GM18858 (cell line): ENCODE measurements at regions not wholly inside any gene's neighbourhood (a gene's known extent, or its start where the extent isn't known, plus 50 kb on each side); places are given as distances from the start of the nearest gene placed in this dataset.
A peak's percentile ranks its signal among the peaks of the same experiment; 100 is the strongest.
"Not testable (repeated sequence)": the region's sequence is repeated elsewhere in the genome, so short reads cannot be mapped to it uniquely, and the experiment has no call there.

ENCODE experiments used
- ATAC-seq: cut with Tn5 transposase; IDR thresholded peaks from one replicate; pipeline ENCODE4 v1.9.1; 2021; ENCODE audit not compliant: unreplicated experiment

GRCh38 chr6:126664271-126664670 is 324.4 kb downstream of the CENPW start:
- no peak for ATAC-seq

- ATAC-seq = no peak
Measured at GRCh38 chr6:126665551-126665950, 325.6 kb downstream of the CENPW start.

GRCh38 chr6:126667071-126667470 is 327.2 kb downstream of the CENPW start:
- no peak for ATAC-seq

GRCh38 chr6:126667728-126668127 is 327.8 kb downstream of the CENPW start:
- no peak for ATAC-seq

- ATAC-seq = peak; percentile 95
Measured at GRCh38 chr6:126672649-126673048, 332.7 kb downstream of the CENPW start.

GRCh38 chr6:126673749-126674148 is 333.8 kb downstream of the CENPW start:
- not testable (repeated sequence) for ATAC-seq

- no peak for ATAC-seq
Measured at GRCh38 chr6:126682440-126682839, 342.5 kb downstream of the CENPW start.

- no peak for ATAC-seq
Measured at GRCh38 chr6:126685182-126685581, 345.3 kb downstream of the CENPW start.

GRCh38 chr6:126696921-126697693 is 357.2 kb downstream of the CENPW start:
- no peak for ATAC-seq

- no peak for ATAC-seq
Measured at GRCh38 chr6:126698732-126699240, 358.9 kb downstream of the CENPW start.

GRCh38 chr6:126701676-126702560 is 362.0 kb downstream of the CENPW start:
- ATAC-seq = no peak

GRCh38 chr6:126716032-126716431 is 376.1 kb downstream of the CENPW start:
- ATAC-seq = no peak

GRCh38 chr6:126716826-126717509 is 377.1 kb downstream of the CENPW start:
- no peak for ATAC-seq

GRCh38 chr6:126718600-126719327 is 378.8 kb downstream of the CENPW start:
- peak; percentile 85 for ATAC-seq

GRCh38 chr6:126720304-126720703 is 380.4 kb downstream of the CENPW start:
- no peak for ATAC-seq

GRCh38 chr6:126721581-126722160 is 381.8 kb downstream of the CENPW start:
- ATAC-seq = no peak

GRCh38 chr6:126722411-126722810 is 382.5 kb downstream of the CENPW start:
- ATAC-seq = no peak

GRCh38 chr6:126723541-126724170 is 383.7 kb downstream of the CENPW start:
- no peak for ATAC-seq

- ATAC-seq = no peak
Measured at GRCh38 chr6:126724821-126725220, 384.9 kb downstream of the CENPW start.

- not testable (repeated sequence) for ATAC-seq
Measured at GRCh38 chr6:126726454-126726853, 386.5 kb downstream of the CENPW start.
